HG02571 (cell line): ENCODE measurements at regions not wholly inside any gene's neighbourhood (a gene's known extent, or its start where the extent isn't known, plus 50 kb on each side); places are given as distances from the start of the nearest gene placed in this dataset.

Experiments used
- ATAC-seq: cut with Tn5 transposase; IDR thresholded peaks from one replicate; pipeline ENCODE4 v1.9.1; 2021; ENCODE audit warnings: mild to moderate bottlenecking, moderate library complexity; ENCODE audit not compliant: unreplicated experiment

- no peak for ATAC-seq
These were observed 116.4 kb downstream of the TM9SF2 start for GRCh38 chr13:99617474-99618255.

DNA sequence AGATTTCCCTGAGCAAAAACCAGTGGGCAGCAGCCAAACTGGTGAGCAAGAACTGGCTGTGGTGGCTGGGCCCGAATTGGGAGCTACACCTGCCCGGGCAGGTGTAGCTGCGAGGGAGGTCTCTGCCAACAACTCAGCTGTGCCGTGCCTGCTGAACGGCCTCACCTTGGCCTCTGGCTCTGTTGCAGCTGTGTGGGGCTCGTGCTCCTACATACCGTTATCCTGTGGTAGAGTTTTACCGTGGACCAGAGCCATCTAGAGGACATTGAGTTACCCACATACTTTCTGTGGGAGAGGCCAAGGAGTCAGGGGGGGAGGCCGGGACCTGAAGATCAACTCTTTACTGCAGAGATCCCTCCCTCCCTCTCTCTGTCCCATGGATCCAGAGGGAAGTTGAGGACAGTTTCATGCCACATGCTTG lies 113.2 kb downstream of the TM9SF2 start:
- ATAC-seq, result peak; percentile 74
